Loucy (cell line): ENCODE measurements at regions not wholly inside any gene's neighbourhood (a gene's known extent, or its start where the extent isn't known, plus 50 kb on each side); places are given as distances from the start of the nearest gene placed in this dataset.

ENCODE experiments used
- H2AFZ ChIP-seq: fragments of 200-600 bp; sonication (generic); 2 replicates; pipeline ENCODE4 v1.6.0; 2016; ENCODE audit warnings: antibody characterized with exemption, mild to moderate bottlenecking, low read length, moderate library complexity
- H3F3A ChIP-seq: fragments of 200-600 bp; 2 replicates; pipeline ENCODE4 v1.6.0; 2016; ENCODE audit warnings: antibody characterized with exemption, low read depth, mild to moderate bottlenecking
- H3K27me3 ChIP-seq: fragments of 200-600 bp; sonication (generic); 2 replicates; pipeline ENCODE4 v1.6.1; 2014; ENCODE audit warnings: low read length, mild to moderate bottlenecking; ENCODE audit not compliant: insufficient read depth, poor library complexity, severe bottlenecking
- H3K36me3 ChIP-seq: fragments of 200-600 bp; sonication (generic); 2 replicates; pipeline ENCODE4 v1.6.1; 2016; ENCODE audit warnings: low read length; ENCODE audit not compliant: insufficient read depth
- H3K4me1 ChIP-seq: fragments of 200-600 bp; sonication (generic); 2 replicates; pipeline ENCODE4 v1.5.1; 2014; ENCODE audit warnings: low read length, mild to moderate bottlenecking; ENCODE audit not compliant: insufficient read depth, poor library complexity, severe bottlenecking
- H3K4me2 ChIP-seq: fragments of 200-600 bp; sonication (generic); 2 replicates; pipeline ENCODE4 v1.6.0; 2014; ENCODE audit warnings: antibody characterized with exemption, low read length, low read depth, mild to moderate bottlenecking; ENCODE audit not compliant: poor library complexity, severe bottlenecking
- H3K4me3 ChIP-seq: fragments of 200-600 bp; sonication (generic); 2 replicates; pipeline ENCODE4 v1.5.1; 2014; ENCODE audit warnings: low read length, mild to moderate bottlenecking, mixed read lengths; ENCODE audit not compliant: poor library complexity, severe bottlenecking
- H3K79me2 ChIP-seq: fragments of 200-600 bp; sonication (generic); 2 replicates; pipeline ENCODE4 v1.6.1; 2014; ENCODE audit warnings: low read length; ENCODE audit not compliant: insufficient read depth
- H3K9ac ChIP-seq: fragments of 200-600 bp; sonication (generic); 2 replicates; pipeline ENCODE4 v1.6.0; 2014; ENCODE audit warnings: mild to moderate bottlenecking, low read depth, low read length, moderate library complexity; ENCODE audit not compliant: poor library complexity, severe bottlenecking
- H3K9me2 ChIP-seq: fragments of 200-600 bp; sonication (generic); replicated peaks from 2 replicates; pipeline ENCODE4 v1.6.1; 2016; ENCODE audit warnings: low read depth, low read length, mixed read lengths
- H3K9me3 ChIP-seq: fragments of 200-600 bp; sonication (generic); 2 replicates; pipeline ENCODE4 v1.6.1; 2014; ENCODE audit warnings: mild to moderate bottlenecking, antibody characterized with exemption, low read length, low read depth; ENCODE audit not compliant: insufficient read depth
- H4K20me1 ChIP-seq: fragments of 200-600 bp; sonication (generic); 2 replicates; pipeline ENCODE4 v1.6.0; 2014; ENCODE audit warnings: antibody characterized with exemption, low read length, mild to moderate bottlenecking; ENCODE audit not compliant: insufficient read depth, poor library complexity, severe bottlenecking
- EZH2phosphoT487 ChIP-seq: fragments of 200-600 bp; IDR thresholded peaks from 2 replicates; pipeline ENCODE4 v1.6.1; 2018; ENCODE audit warnings: antibody characterized with exemption, mild to moderate bottlenecking, moderate library complexity, borderline replicate concordance
- TF ChIP-seq, protein P1 (sequence below): fragments of 200-600 bp; sonication (generic); conservative IDR thresholded peaks from 2 replicates; pipeline ENCODE4 v1.5.1; 2014; ENCODE audit warnings: mild to moderate bottlenecking, antibody characterized with exemption, low read length

DNA sequence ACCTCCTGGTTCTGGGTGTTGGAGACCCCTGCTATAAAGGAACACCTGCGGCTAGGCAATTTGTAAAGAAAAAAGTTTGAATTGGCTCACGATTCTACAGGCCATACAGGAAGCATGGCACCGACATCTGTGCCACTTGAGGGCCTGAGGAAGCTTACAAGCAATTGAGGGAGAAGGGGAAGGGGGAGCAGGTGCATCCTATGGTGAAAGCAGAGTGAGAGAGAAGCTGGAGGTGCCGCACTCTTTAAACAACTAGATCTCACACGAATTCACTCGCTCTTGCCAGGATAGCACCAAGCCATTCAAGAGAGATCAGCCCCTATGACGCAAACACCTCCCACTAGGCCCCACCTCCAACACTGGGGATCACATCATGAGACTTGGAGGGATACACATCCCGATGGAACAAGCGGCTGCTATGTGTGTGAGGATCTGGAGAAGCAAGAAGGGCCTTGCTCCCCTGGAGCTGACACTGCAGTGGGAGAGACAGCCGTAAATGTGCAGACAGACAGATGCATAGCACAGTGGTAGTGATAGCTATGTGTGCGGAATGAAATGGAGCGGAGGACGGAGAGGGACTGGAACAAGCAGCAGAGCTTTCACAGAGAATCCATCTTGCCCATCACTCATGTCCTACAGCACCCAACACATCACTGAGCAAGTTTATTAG is 60.7 kb upstream of the HELT start:
- Histone ChIP-seq H3K4me1 (no peaks in the 10 kb centered on the region), H3K36me3 (no peaks in the 10 kb centered on the region), H3K9me2 (no peaks in the 10 kb centered on the region), H4K20me1 (no peaks in the 10 kb centered on the region), H3F3A (no peaks in the 10 kb centered on the region), H3K9me3 (no peaks in the 10 kb centered on the region), H3K4me3 (no peak overlapping the region), H3K27me3 (no peaks in the 10 kb centered on the region), H3K79me2 (no peaks in the 10 kb centered on the region), H2AFZ (no peak overlapping the region), H3K4me2 (no peak overlapping the region), H3K9ac (no peak overlapping the region)
- TF ChIP-seq, protein P1, sequence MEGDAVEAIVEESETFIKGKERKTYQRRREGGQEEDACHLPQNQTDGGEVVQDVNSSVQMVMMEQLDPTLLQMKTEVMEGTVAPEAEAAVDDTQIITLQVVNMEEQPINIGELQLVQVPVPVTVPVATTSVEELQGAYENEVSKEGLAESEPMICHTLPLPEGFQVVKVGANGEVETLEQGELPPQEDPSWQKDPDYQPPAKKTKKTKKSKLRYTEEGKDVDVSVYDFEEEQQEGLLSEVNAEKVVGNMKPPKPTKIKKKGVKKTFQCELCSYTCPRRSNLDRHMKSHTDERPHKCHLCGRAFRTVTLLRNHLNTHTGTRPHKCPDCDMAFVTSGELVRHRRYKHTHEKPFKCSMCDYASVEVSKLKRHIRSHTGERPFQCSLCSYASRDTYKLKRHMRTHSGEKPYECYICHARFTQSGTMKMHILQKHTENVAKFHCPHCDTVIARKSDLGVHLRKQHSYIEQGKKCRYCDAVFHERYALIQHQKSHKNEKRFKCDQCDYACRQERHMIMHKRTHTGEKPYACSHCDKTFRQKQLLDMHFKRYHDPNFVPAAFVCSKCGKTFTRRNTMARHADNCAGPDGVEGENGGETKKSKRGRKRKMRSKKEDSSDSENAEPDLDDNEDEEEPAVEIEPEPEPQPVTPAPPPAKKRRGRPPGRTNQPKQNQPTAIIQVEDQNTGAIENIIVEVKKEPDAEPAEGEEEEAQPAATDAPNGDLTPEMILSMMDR = no peak
- TF ChIP-seq EZH2phosphoT487 = no peak

DNA sequence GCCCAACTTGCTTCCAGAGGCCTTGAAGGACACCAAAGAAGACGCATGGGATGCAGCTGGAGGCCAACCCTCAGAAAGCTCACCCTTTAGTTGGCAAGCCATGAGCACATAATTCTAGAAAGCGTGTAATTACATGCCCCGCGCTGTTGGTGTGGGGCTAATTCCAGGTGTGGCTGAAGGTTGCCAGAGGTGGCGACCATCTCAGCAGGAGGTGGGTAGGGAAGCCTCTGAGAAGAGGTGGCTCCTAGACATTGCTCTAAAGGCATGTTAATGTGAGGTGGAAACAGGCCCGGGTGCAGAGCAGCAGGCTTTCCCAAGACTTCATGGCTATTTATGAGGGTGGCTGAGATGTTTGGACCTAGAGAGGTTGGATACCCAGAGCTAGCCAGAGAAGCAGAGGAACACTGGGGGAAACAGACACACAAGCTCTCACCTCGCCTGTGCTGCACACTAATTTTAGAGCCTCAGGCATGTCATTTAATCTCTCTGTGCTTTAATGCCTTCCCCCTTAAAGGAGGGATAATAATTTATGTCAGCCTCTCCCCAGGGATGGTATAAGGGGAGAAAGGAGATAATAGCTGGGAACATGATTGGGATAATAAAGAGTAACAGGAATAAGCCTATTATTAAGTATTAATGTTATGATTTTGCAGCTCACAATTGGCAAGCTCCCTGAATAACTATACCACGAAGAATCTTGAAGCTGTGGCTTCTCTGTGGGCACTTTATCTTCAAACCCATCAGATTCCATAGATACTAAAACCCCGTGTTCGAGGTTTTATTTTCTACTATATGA is 60.0 kb upstream of the HELT start:
- H3K79me2 ChIP-seq = no peaks in the 10 kb centered on the region
- no peaks in the 10 kb centered on the region for H3K27me3 ChIP-seq
- TF ChIP-seq EZH2phosphoT487 = no peak
- TF ChIP-seq, protein P1 = no peak
- no peaks in the 10 kb centered on the region for H4K20me1 ChIP-seq
- no peaks in the 10 kb centered on the region for H3K4me1 ChIP-seq
- no peak overlapping the region for H3K4me2 ChIP-seq
- no peaks in the 10 kb centered on the region for H3K9me3 ChIP-seq
- no peak overlapping the region for H3K9ac ChIP-seq
- no peaks in the 10 kb centered on the region for H3F3A ChIP-seq
- no peaks in the 10 kb centered on the region for H3K36me3 ChIP-seq
- H3K4me3 ChIP-seq = no peak overlapping the region
- no peak overlapping the region for H2AFZ ChIP-seq
- no peaks in the 10 kb centered on the region for H3K9me2 ChIP-seq

DNA sequence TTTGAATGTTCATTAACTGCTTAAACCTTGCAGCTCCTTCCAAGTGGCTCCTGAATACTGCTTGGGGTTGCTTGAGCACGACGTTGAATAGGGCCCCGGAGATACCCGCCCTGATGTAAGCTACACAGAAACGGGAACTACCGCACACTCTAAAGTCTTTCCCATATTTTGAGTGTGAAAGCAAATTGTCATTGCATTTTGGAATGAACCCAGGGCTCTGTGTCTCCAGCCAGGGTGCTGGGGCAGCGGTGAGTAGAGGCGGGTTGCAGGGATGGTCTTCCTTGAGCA is 59.4 kb upstream of the HELT start:
- no peaks in the 10 kb centered on the region for H4K20me1 ChIP-seq
- no peak for TF ChIP-seq EZH2phosphoT487
- TF ChIP-seq, protein P1 = no peak
- H3K4me2 ChIP-seq = no peak overlapping the region
- H3K9me2 ChIP-seq = no peaks in the 10 kb centered on the region
- no peak overlapping the region for H3K4me3 ChIP-seq
- no peaks in the 10 kb centered on the region for H3K79me2 ChIP-seq
- H3K9ac ChIP-seq = no peak overlapping the region
- H3K4me1 ChIP-seq = no peaks in the 10 kb centered on the region
- no peaks in the 10 kb centered on the region for H3K9me3 ChIP-seq
- H2AFZ ChIP-seq = no peak overlapping the region
- H3K27me3 ChIP-seq = no peaks in the 10 kb centered on the region
- no peaks in the 10 kb centered on the region for H3F3A ChIP-seq
- H3K36me3 ChIP-seq = no peaks in the 10 kb centered on the region
